ENCODE measurements at regions not wholly inside any gene's neighbourhood (a gene's known extent, or its start where the extent isn't known, plus 50 kb on each side); places are given as distances from the start of the nearest gene placed in this dataset.

- intact Hi-C loops (cut with DNase I) = no loop called here
- DNase-seq (no peak), ATAC-seq (no peak)
Observed at GRCh38 chr16:54342966-54343365, 56.4 kb upstream of the IRX3 start.

GRCh38 chr16:54341892-54342776 lies 55.5 kb upstream of the IRX3 start:
- ATAC-seq = peak in 1 of 2 donors; percentile 27
- intact Hi-C loops (cut with DNase I) = no loop called here
- DNase-seq = no peak

DNA sequence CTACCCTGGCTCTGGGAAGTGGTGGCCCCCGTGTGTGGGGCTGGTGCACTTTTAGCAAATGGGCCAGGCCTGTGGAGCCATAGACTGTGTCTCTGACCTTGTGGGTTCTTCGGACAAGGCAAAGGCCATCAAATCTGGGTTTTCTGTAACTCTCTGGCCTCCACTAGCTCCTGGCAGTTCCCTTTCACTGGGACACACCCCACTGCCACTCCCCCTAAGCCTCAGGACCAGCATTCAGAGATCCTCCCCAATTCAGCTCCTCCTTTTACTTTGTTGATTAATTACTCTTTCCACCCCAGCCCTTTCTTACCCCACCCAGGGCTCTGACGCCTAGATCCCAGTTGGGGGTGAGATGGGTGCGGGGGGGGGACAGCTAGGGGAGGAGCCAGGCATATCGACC lies 53.9 kb upstream of the IRX3 start:
- ATAC-seq = no peak
- no peak for DNase-seq
- intact Hi-C loops (cut with DNase I) = no loop called here

GRCh38 chr16:54336631-54337204 lies 50.1 kb upstream of the IRX3 start:
- intact Hi-C loops (cut with DNase I) = no loop called here
- DNase-seq (no peak), ATAC-seq (no peak)
